22Rv1 (cell line): ENCODE measurements at regions not wholly inside any gene's neighbourhood (a gene's known extent, or its start where the extent isn't known, plus 50 kb on each side); places are given as distances from the start of the nearest gene placed in this dataset.

Experiments
- ZFX ChIP-seq: fragments of 450-650 bp; IDR thresholded peaks from 2 replicates; pipeline ENCODE4 v1.6.1; 2017; ENCODE audit warnings: antibody characterized with exemption, borderline replicate concordance
- TF ChIP-seq, protein P1 (sequence below): fragments of 450-650 bp; IDR thresholded peaks from 2 replicates; pipeline ENCODE4 v1.5.1; 2017; ENCODE audit warnings: mild to moderate bottlenecking

- TF ChIP-seq, protein P1, sequence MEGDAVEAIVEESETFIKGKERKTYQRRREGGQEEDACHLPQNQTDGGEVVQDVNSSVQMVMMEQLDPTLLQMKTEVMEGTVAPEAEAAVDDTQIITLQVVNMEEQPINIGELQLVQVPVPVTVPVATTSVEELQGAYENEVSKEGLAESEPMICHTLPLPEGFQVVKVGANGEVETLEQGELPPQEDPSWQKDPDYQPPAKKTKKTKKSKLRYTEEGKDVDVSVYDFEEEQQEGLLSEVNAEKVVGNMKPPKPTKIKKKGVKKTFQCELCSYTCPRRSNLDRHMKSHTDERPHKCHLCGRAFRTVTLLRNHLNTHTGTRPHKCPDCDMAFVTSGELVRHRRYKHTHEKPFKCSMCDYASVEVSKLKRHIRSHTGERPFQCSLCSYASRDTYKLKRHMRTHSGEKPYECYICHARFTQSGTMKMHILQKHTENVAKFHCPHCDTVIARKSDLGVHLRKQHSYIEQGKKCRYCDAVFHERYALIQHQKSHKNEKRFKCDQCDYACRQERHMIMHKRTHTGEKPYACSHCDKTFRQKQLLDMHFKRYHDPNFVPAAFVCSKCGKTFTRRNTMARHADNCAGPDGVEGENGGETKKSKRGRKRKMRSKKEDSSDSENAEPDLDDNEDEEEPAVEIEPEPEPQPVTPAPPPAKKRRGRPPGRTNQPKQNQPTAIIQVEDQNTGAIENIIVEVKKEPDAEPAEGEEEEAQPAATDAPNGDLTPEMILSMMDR = no peak
- no peak for TF ChIP-seq ZFX
Observed at GRCh38 chr12:100703868-100704267, 90.7 kb upstream of the ANO4 start.
